ENCODE measurements at regions not wholly inside any gene's neighbourhood (a gene's known extent, or its start where the extent isn't known, plus 50 kb on each side); places are given as distances from the start of the nearest gene placed in this dataset.

- no peak for DNase-seq (ENCODE audit: low read depth)
Measured at GRCh38 chr1:98203466-98203865, 282.6 kb upstream of the DPYD start.

- no peak for DNase-seq (ENCODE audit: low read depth)
Measured at GRCh38 chr1:98201666-98202081, 280.8 kb upstream of the DPYD start.

- DNase-seq (ENCODE audit: low read depth): no peak
Measured at GRCh38 chr1:98197356-98197755, 276.5 kb upstream of the DPYD start.

GRCh38 chr1:98196012-98196411 lies 275.2 kb upstream of the DPYD start:
- no peak for DNase-seq (ENCODE audit: low read depth)

GRCh38 chr1:98188774-98189173 lies 267.9 kb upstream of the DPYD start:
- DNase-seq (ENCODE audit: low read depth): no peak

GRCh38 chr1:98184856-98185255 lies 264.0 kb upstream of the DPYD start:
- DNase-seq (ENCODE audit: low read depth): no peak

- DNase-seq (ENCODE audit: low read depth): no peak
Measured at GRCh38 chr1:98181036-98181764, 260.4 kb upstream of the DPYD start.

GRCh38 chr1:98179151-98179773 lies 258.4 kb upstream of the DPYD start:
- no peak for DNase-seq (ENCODE audit: low read depth)

GRCh38 chr1:98177751-98178150 lies 256.9 kb upstream of the DPYD start:
- no peak for DNase-seq (ENCODE audit: low read depth)

- no peak for DNase-seq (ENCODE audit: low read depth)
Measured at GRCh38 chr1:98176936-98177335, 256.1 kb upstream of the DPYD start.

GRCh38 chr1:98176414-98176813 lies 255.6 kb upstream of the DPYD start:
- DNase-seq (ENCODE audit: low read depth): no peak

GRCh38 chr1:98172578-98172977 lies 251.7 kb upstream of the DPYD start:
- DNase-seq (ENCODE audit: low read depth): no peak

GRCh38 chr1:98172022-98172421 lies 251.2 kb upstream of the DPYD start:
- no peak for DNase-seq (ENCODE audit: low read depth)

GRCh38 chr1:98164509-98164908 lies 243.7 kb upstream of the DPYD start:
- DNase-seq (ENCODE audit: low read depth): no peak

- DNase-seq (ENCODE audit: low read depth): no peak
Measured at GRCh38 chr1:98157524-98158313, 236.9 kb upstream of the DPYD start.

- no peak for DNase-seq (ENCODE audit: low read depth)
Measured at GRCh38 chr1:98147280-98147679, 226.4 kb upstream of the DPYD start.

GRCh38 chr1:98145655-98146054 lies 224.8 kb upstream of the DPYD start:
- no peak for DNase-seq (ENCODE audit: low read depth)

GRCh38 chr1:98143403-98143802 lies 222.6 kb upstream of the DPYD start:
- no peak for DNase-seq (ENCODE audit: low read depth)

GRCh38 chr1:98133131-98133530 lies 212.3 kb upstream of the DPYD start:
- DNase-seq (ENCODE audit: low read depth): no peak

- no peak for DNase-seq (ENCODE audit: low read depth)
Measured at GRCh38 chr1:98130408-98130807, 209.6 kb upstream of the DPYD start.

GRCh38 chr1:98129491-98129890 lies 208.7 kb upstream of the DPYD start:
- DNase-seq (ENCODE audit: low read depth): no peak

GRCh38 chr1:98126740-98127139 lies 205.9 kb upstream of the DPYD start:
- no peak for DNase-seq (ENCODE audit: low read depth)

- DNase-seq (ENCODE audit: low read depth): no peak
Measured at GRCh38 chr1:98121646-98122045, 200.8 kb upstream of the DPYD start.

All from activated T-cell treated with anti-CD3 and anti-CD28 coated beads for 24 hours (primary cell).